ENCODE measurements at regions not wholly inside any gene's neighbourhood (a gene's known extent, or its start where the extent isn't known, plus 50 kb on each side); places are given as distances from the start of the nearest gene placed in this dataset.

GRCh38 chr7:42469341-42469740 lies 232.3 kb upstream of the GLI3 start:
- H3K9ac ChIP-seq, result no peak overlapping the region
- H3K36me3 ChIP-seq, result no peaks in the 10 kb centered on the region
- no peak overlapping the region for H3K27ac ChIP-seq
- peak overlapping the region; percentile 40; the same call in 1 of the 2 replicates for H3K4me2 ChIP-seq
- H3K9me3 ChIP-seq, result 0 out of 2 replicates have a peak, but pooled peaks cover 9% of the 10 kb centered on the region
- H4K20me1 ChIP-seq, result no peaks in the 10 kb centered on the region
- no peaks in the 10 kb centered on the region for H3K27me3 ChIP-seq
- TF ChIP-seq Cebpa-rat (IDR thresholded peaks at IDR 0.05), result no peak
- H3K4me1 ChIP-seq, result peaks cover 20% of the 10 kb centered on the region
- H3K4me3 ChIP-seq, result no peak overlapping the region

GRCh38 chr7:42468471-42468870 lies 231.5 kb upstream of the GLI3 start:
- H3K9me3 ChIP-seq, result 0 out of 2 replicates have a peak, but pooled peaks cover 9% of the 10 kb centered on the region
- H3K27ac ChIP-seq, result no peak overlapping the region
- H3K27me3 ChIP-seq, result no peaks in the 10 kb centered on the region
- no peak for TF ChIP-seq Cebpa-rat (IDR thresholded peaks at IDR 0.05)
- H3K4me1 ChIP-seq, result peaks cover 20% of the 10 kb centered on the region
- H4K20me1 ChIP-seq, result no peaks in the 10 kb centered on the region
- peak overlapping the region; percentile 40 for H3K4me2 ChIP-seq
- H3K36me3 ChIP-seq, result no peaks in the 10 kb centered on the region
- no peak overlapping the region for H3K4me3 ChIP-seq
- no peak overlapping the region for H3K9ac ChIP-seq

GRCh38 chr7:42461537-42461936 lies 224.5 kb upstream of the GLI3 start:
- 0 out of 2 replicates have a peak, but pooled peaks cover 3% of the 10 kb centered on the region for H3K9me3 ChIP-seq
- H3K9ac ChIP-seq, result no peak overlapping the region
- TF ChIP-seq Cebpa-rat (IDR thresholded peaks at IDR 0.05), result no peak
- H3K27me3 ChIP-seq, result no peaks in the 10 kb centered on the region
- peak overlapping the region; percentile 23 for H3K4me2 ChIP-seq
- H3K27ac ChIP-seq, result no peak overlapping the region
- H3K4me1 ChIP-seq, result peaks cover 38% of the 10 kb centered on the region
- no peaks in the 10 kb centered on the region for H3K36me3 ChIP-seq
- no peak overlapping the region for H3K4me3 ChIP-seq
- no peaks in the 10 kb centered on the region for H4K20me1 ChIP-seq

- Histone ChIP-seq H3K4me3 (no peak overlapping the region), H3K4me2 (no peak overlapping the region; the same call in 1 of the 2 replicates), H3K27ac (no peak overlapping the region), H3K36me3 (no peaks in the 10 kb centered on the region), H4K20me1 (no peaks in the 10 kb centered on the region), H3K9ac (no peak overlapping the region), H3K9me3 (0 out of 2 replicates have a peak, but pooled peaks cover 3% of the 10 kb centered on the region), H3K4me1 (peaks cover 44% of the 10 kb centered on the region), H3K27me3 (no peaks in the 10 kb centered on the region)
- no peak for TF ChIP-seq Cebpa-rat (IDR thresholded peaks at IDR 0.05)
Observed at GRCh38 chr7:42460933-42461332, 223.9 kb upstream of the GLI3 start.

- Histone ChIP-seq H3K4me2 (no peak overlapping the region), H3K36me3 (no peaks in the 10 kb centered on the region), H4K20me1 (no peaks in the 10 kb centered on the region), H3K4me3 (no peak overlapping the region), H3K9me3 (0 out of 2 replicates have a peak, but pooled peaks cover 3% of the 10 kb centered on the region), H3K9ac (no peak overlapping the region), H3K27me3 (no peaks in the 10 kb centered on the region), H3K4me1 (peaks cover 52% of the 10 kb centered on the region), H3K27ac (no peak overlapping the region)
- no peak for TF ChIP-seq Cebpa-rat (IDR thresholded peaks at IDR 0.05)
Observed at GRCh38 chr7:42460148-42460547, 223.1 kb upstream of the GLI3 start.

- Histone ChIP-seq H3K27me3 (no peaks in the 10 kb centered on the region), H3K9me3 (no peaks in the 10 kb centered on the region), H3K4me1 (peaks cover 77% of the 10 kb centered on the region), H3K4me2 (peak overlapping the region; percentile 93), H4K20me1 (no peaks in the 10 kb centered on the region), H3K27ac (peak overlapping the region; percentile 5; the same call in 1 of the 2 replicates), H3K36me3 (no peaks in the 10 kb centered on the region), H3K9ac (no peak overlapping the region), H3K4me3 (no peak overlapping the region)
- no peak for TF ChIP-seq Cebpa-rat (IDR thresholded peaks at IDR 0.05)
Observed at GRCh38 chr7:42457663-42458062, 220.7 kb upstream of the GLI3 start.

GRCh38 chr7:42456756-42457276 lies 219.8 kb upstream of the GLI3 start:
- Histone ChIP-seq H3K4me3 (no peak overlapping the region), H3K9me3 (no peaks in the 10 kb centered on the region), H3K36me3 (no peaks in the 10 kb centered on the region), H3K27me3 (no peaks in the 10 kb centered on the region), H4K20me1 (no peaks in the 10 kb centered on the region), H3K27ac (peak overlapping the region; percentile 13; the same call in 1 of the 2 replicates), H3K4me2 (peak overlapping the region; percentile 93), H3K4me1 (peaks cover 79% of the 10 kb centered on the region), H3K9ac (peak overlapping the region; percentile 36; the same call in 1 of the 2 replicates)
- TF ChIP-seq Cebpa-rat (IDR thresholded peaks at IDR 0.05), result no peak

- Histone ChIP-seq H3K4me2 (peak overlapping the region; percentile 93), H3K27me3 (no peaks in the 10 kb centered on the region), H3K9me3 (no peaks in the 10 kb centered on the region), H3K9ac (peak overlapping the region; percentile 36; the same call in 1 of the 2 replicates), H3K36me3 (no peaks in the 10 kb centered on the region), H3K4me1 (peaks cover 79% of the 10 kb centered on the region), H3K27ac (peak overlapping the region; percentile 13; the same call in 1 of the 2 replicates), H3K4me3 (no peak overlapping the region), H4K20me1 (no peaks in the 10 kb centered on the region)
- peak; percentile 88 for TF ChIP-seq Cebpa-rat (IDR thresholded peaks at IDR 0.05)
Observed at GRCh38 chr7:42456267-42456666, 219.3 kb upstream of the GLI3 start.

- Histone ChIP-seq H3K4me3 (peak overlapping the region; percentile 25; the same call in 1 of the 2 replicates), H4K20me1 (no peaks in the 10 kb centered on the region), H3K4me2 (peak overlapping the region; percentile 93), H3K27ac (peak overlapping the region; percentile 67; the same call in 1 of the 2 replicates), H3K9me3 (peaks cover 21% of the 10 kb centered on the region), H3K9ac (peak overlapping the region; percentile 59; the same call in 1 of the 2 replicates), H3K36me3 (no peaks in the 10 kb centered on the region), H3K27me3 (no peaks in the 10 kb centered on the region), H3K4me1 (peaks cover 89% of the 10 kb centered on the region)
- TF ChIP-seq Cebpa-rat (IDR thresholded peaks at IDR 0.05), result no peak
Observed at GRCh38 chr7:42453931-42454361, 216.9 kb upstream of the GLI3 start.

- Histone ChIP-seq H4K20me1 (no peaks in the 10 kb centered on the region), H3K27ac (peak overlapping the region; percentile 67; the same call in 1 of the 2 replicates), H3K4me1 (peaks cover 73% of the 10 kb centered on the region), H3K4me3 (peak overlapping the region; percentile 30; the same call in 1 of the 2 replicates), H3K9me3 (peaks cover 36% of the 10 kb centered on the region), H3K4me2 (peak overlapping the region; percentile 93), H3K27me3 (no peaks in the 10 kb centered on the region), H3K36me3 (no peaks in the 10 kb centered on the region), H3K9ac (no peak overlapping the region)
- TF ChIP-seq Cebpa-rat (IDR thresholded peaks at IDR 0.05), result no peak
Observed at GRCh38 chr7:42452356-42452755, 215.3 kb upstream of the GLI3 start.
